H1 (cell line): ENCODE measurements at regions not wholly inside any gene's neighbourhood (a gene's known extent, or its start where the extent isn't known, plus 50 kb on each side); places are given as distances from the start of the nearest gene placed in this dataset.

ENCODE experiments used
- CTCF ChIA-PET: fragments of 300-600 bp; sonication (Branson Sonifier 250); formaldehyde crosslinking; loops from one replicate; lab custom pipeline; 2021; ENCODE audit not compliant: partially characterized antibody; lab: Charles Lee
- POLR2A ChIA-PET: fragments of 300-600 bp; sonication (Branson Sonifier 250); formaldehyde crosslinking; loops from one replicate; lab custom pipeline; 2021; ENCODE audit warnings: inconsistent platforms; ENCODE audit not compliant: partially characterized antibody; lab: Charles Lee
- DNase-seq, 2 experiments: peaks; one replicate each; pipeline versions ENCODE4 v3.0.0 to v3.0.0-alpha.2; 2010 to 2022; ENCODE audit warnings: low spot score in 2 of 2, low read depth in 1 of 2, mixed read lengths in 1 of 2
- FAIRE-seq: peaks from 2 replicates; lab custom pipeline; 2011; peaks lifted over from hg19 to GRCh38; lab: Jason Lieb, UNC
- H2AFZ ChIP-seq: 2 replicates; pipeline ENCODE4 v1.8.1; 2012; ENCODE audit warnings: low read length, inconsistent platforms
- H2AK5ac ChIP-seq: 2 replicates; pipeline ENCODE4 v1.6.1; 2013; ENCODE audit warnings: low read depth, low read length
- H2BK120ac ChIP-seq: replicated peaks from 2 replicates; pipeline ENCODE3; 2013; ENCODE audit warnings: low read depth, low read length, inconsistent platforms
- H2BK12ac ChIP-seq: 2 replicates; pipeline ENCODE4 v1.6.1; 2013; ENCODE audit warnings: low read depth, low read length
- H2BK15ac ChIP-seq: 2 replicates; pipeline ENCODE4 v1.6.1; 2013; ENCODE audit warnings: low read length
- H2BK20ac ChIP-seq: 2 replicates; pipeline ENCODE4 v1.6.1; 2013; ENCODE audit warnings: low read length
- H2BK5ac ChIP-seq: 2 replicates; pipeline ENCODE4 v1.6.1; 2013; ENCODE audit warnings: low read depth, low read length
- H3K14ac ChIP-seq: 2 replicates; pipeline ENCODE4 v1.6.1; 2013; ENCODE audit warnings: inconsistent platforms; ENCODE audit not compliant: insufficient read length
- H3K18ac ChIP-seq: 2 replicates; pipeline ENCODE4 v1.6.1; 2013; ENCODE audit warnings: low read length; ENCODE audit errors: extremely low read depth
- H3K23ac ChIP-seq: 2 replicates; pipeline ENCODE4 v1.6.1; 2013; ENCODE audit warnings: inconsistent platforms; ENCODE audit not compliant: insufficient read length
- H3K23me2 ChIP-seq: 2 replicates; pipeline ENCODE4 v1.6.1; 2013; ENCODE audit warnings: low read depth, low read length
- H3K27ac ChIP-seq: 2 replicates; pipeline ENCODE4 v1.6.1; 2011; ENCODE audit warnings: low read depth, low read length, inconsistent platforms
- H3K27me3 ChIP-seq, 4 experiments: replicated peaks in 1 of 4; 1 replicate in 1 of 4; 2 replicates in 3 of 4; pipeline versions ENCODE4 v1.6.1 to v1.8.1; 2011 to 2013; ENCODE audit warnings: low read length in 3 of 4, mild to moderate bottlenecking in 3 of 4, inconsistent platforms in 2 of 4, mixed read lengths in 2 of 4, moderate library complexity in 1 of 4; ENCODE audit not compliant: control insufficient read depth in 3 of 4, insufficient read depth in 3 of 4; ENCODE audit errors: extremely low read depth in 1 of 4
- H3K36me3 ChIP-seq, 4 experiments: 2 replicates each; pipeline versions ENCODE4 v1.6.1 to v1.8.1; 2011 to 2013; ENCODE audit warnings: mild to moderate bottlenecking in 4 of 4, low read length in 3 of 4, moderate library complexity in 2 of 4, control low read depth in 1 of 4, inconsistent platforms in 1 of 4; ENCODE audit not compliant: insufficient read depth in 4 of 4, control insufficient read depth in 2 of 4
- H3K4ac ChIP-seq: replicated peaks from 2 replicates; pipeline ENCODE3; 2013; ENCODE audit warnings: low read length, low read depth, mixed read lengths, inconsistent platforms; ENCODE audit not compliant: insufficient read length
- H3K4me1 ChIP-seq, 4 experiments: replicated peaks in 1 of 4; 1 replicate in 1 of 4; 2 replicates in 3 of 4; pipeline versions ENCODE4 v1.6.1 to v1.8.1; 2011 to 2013; ENCODE audit warnings: low read length in 3 of 4, inconsistent platforms in 2 of 4, mixed read lengths in 1 of 4; ENCODE audit not compliant: insufficient read depth in 4 of 4, control insufficient read depth in 3 of 4
- H3K4me2 ChIP-seq, 2 experiments: 2 replicates each; pipeline versions ENCODE4 v1.6.1 to v1.8.1; 2011 to 2013; ENCODE audit warnings: low read depth in 2 of 2, low read length in 2 of 2, control low read depth in 1 of 2, inconsistent platforms in 1 of 2, mild to moderate bottlenecking in 1 of 2; ENCODE audit not compliant: insufficient read depth in 1 of 2
- H3K4me3 ChIP-seq, 4 experiments: fragments of 200-600, 300-600 bp in 1 of 4; sonication (generic), shearing (Covaris generic), sonication (Bioruptor Twin) in 1 of 4; 2 replicates each; pipeline versions ENCODE4 v1.5.1 to v1.8.1; 2011 to 2016; ENCODE audit warnings: low read length in 4 of 4, low read depth in 3 of 4, control low read depth in 2 of 4, inconsistent platforms in 2 of 4, mild to moderate bottlenecking in 2 of 4, mixed read lengths in 1 of 4, moderate library complexity in 1 of 4; ENCODE audit not compliant: insufficient read depth in 2 of 4; ENCODE audit errors: extremely low read depth in 1 of 4
- H3K56ac ChIP-seq: replicated peaks from 2 replicates; pipeline ENCODE3; 2013; ENCODE audit warnings: low read depth, mild to moderate bottlenecking, mixed read lengths, low read length, inconsistent platforms; ENCODE audit not compliant: insufficient read length
- H3K79me1 ChIP-seq: 2 replicates; pipeline ENCODE4 v1.6.1; 2013; ENCODE audit warnings: low read depth, low read length, control low read depth
- H3K79me2 ChIP-seq, 2 experiments: 2 replicates each; pipeline versions ENCODE4 v1.6.1 to v1.8.1; 2012 to 2013; ENCODE audit warnings: low read length in 2 of 2, mild to moderate bottlenecking in 2 of 2, inconsistent platforms in 1 of 2; ENCODE audit not compliant: insufficient read depth in 2 of 2, control insufficient read depth in 1 of 2
- H3K9ac ChIP-seq, 4 experiments: replicated peaks in 1 of 4; 1 replicate in 1 of 4; 2 replicates in 3 of 4; pipeline versions ENCODE4 v1.6.1 to v1.8.1; 2011 to 2013; ENCODE audit warnings: low read depth in 3 of 4, low read length in 3 of 4, control low read depth in 2 of 4, mild to moderate bottlenecking in 2 of 4, moderate library complexity in 2 of 4, inconsistent platforms in 1 of 4; ENCODE audit errors: extremely low read depth in 1 of 4
- H3K9me3 ChIP-seq, 2 experiments: 2 replicates each; pipeline versions ENCODE4 v1.6.1 to v1.8.1; 2012 to 2013; ENCODE audit warnings: mild to moderate bottlenecking in 2 of 2, moderate library complexity in 2 of 2, control low read depth in 1 of 2, inconsistent platforms in 1 of 2, low read depth in 1 of 2, low read length in 1 of 2, mixed read lengths in 1 of 2; ENCODE audit not compliant: insufficient read depth in 2 of 2
- H4K20me1 ChIP-seq, 2 experiments: replicated peaks in 1 of 2; 2 replicates each; pipeline versions ENCODE3 to v1.8.1; 2011 to 2013; ENCODE audit warnings: inconsistent platforms in 2 of 2, low read length in 2 of 2, mild to moderate bottlenecking in 1 of 2; ENCODE audit not compliant: insufficient read depth in 2 of 2, control insufficient read depth in 1 of 2
- H4K5ac ChIP-seq: 2 replicates; pipeline ENCODE4 v1.6.1; 2013; ENCODE audit warnings: low read length, low read depth, mixed read lengths, inconsistent platforms; ENCODE audit not compliant: insufficient read length
- H4K8ac ChIP-seq: 2 replicates; pipeline ENCODE4 v1.8.0; 2013; ENCODE audit warnings: mild to moderate bottlenecking, moderate library complexity, low read length, inconsistent platforms; ENCODE audit not compliant: insufficient read depth; ENCODE audit errors: extremely low read depth
- H4K91ac ChIP-seq: replicated peaks from 2 replicates; pipeline ENCODE3; 2013; ENCODE audit warnings: low read length, mixed read lengths, inconsistent platforms; ENCODE audit not compliant: insufficient read length
- BACH1 ChIP-seq: IDR thresholded peaks from 2 replicates; pipeline ENCODE4 v1.6.1; 2012; ENCODE audit warnings: low read length, improper control_type of control experiment
- E2F6 ChIP-seq: IDR thresholded peaks from 2 replicates; pipeline ENCODE4 v1.6.1; 2012; ENCODE audit warnings: inconsistent platforms
- KDM4A ChIP-seq: IDR thresholded peaks from one replicate; pipeline ENCODE4 v1.7.1; 2012; ENCODE audit warnings: low read depth, mild to moderate bottlenecking, moderate library complexity, low read length, inconsistent platforms; ENCODE audit not compliant: severe bottlenecking
- MAFK ChIP-seq: IDR thresholded peaks from 2 replicates; pipeline ENCODE4 v1.6.1; 2012; ENCODE audit warnings: low read depth, mild to moderate bottlenecking, improper control_type of control experiment, low read length
- NANOG ChIP-seq: IDR thresholded peaks from 2 replicates; pipeline ENCODE4 v1.6.1; 2011; ENCODE audit warnings: low read length, low read depth, mild to moderate bottlenecking, inconsistent platforms; ENCODE audit not compliant: insufficient read depth, poor library complexity, severe bottlenecking
- POLR2AphosphoS5 ChIP-seq: IDR thresholded peaks from 2 replicates; pipeline ENCODE4 v1.6.1; 2011; ENCODE audit warnings: low read depth, low read length
- RBBP5 ChIP-seq: IDR thresholded peaks from 2 replicates; pipeline ENCODE4 v1.7.1; 2012; ENCODE audit warnings: low read depth, mild to moderate bottlenecking, inconsistent platforms, low read length, moderate library complexity, borderline replicate concordance
- RXRA ChIP-seq: IDR thresholded peaks from 2 replicates; pipeline ENCODE4 v1.6.1; 2011; ENCODE audit warnings: low read depth, mild to moderate bottlenecking, low read length, moderate library complexity; ENCODE audit not compliant: insufficient read depth
- SAP30 ChIP-seq: fragments of 300-600 bp; sonication (generic); IDR thresholded peaks from 2 replicates; pipeline ENCODE4 v1.7.1; 2012; ENCODE audit warnings: low read length, moderate library complexity, mild to moderate bottlenecking, inconsistent platforms; ENCODE audit not compliant: insufficient read depth, insufficient replicate concordance
- SIN3A ChIP-seq, 2 experiments: IDR thresholded peaks in 1 of 2; conservative IDR thresholded peaks in 1 of 2; 2 replicates each; pipeline ENCODE4 v1.6.1; 2011 to 2012; ENCODE audit warnings: low read length in 2 of 2, improper control_type of control experiment in 1 of 2, low read depth in 1 of 2, mild to moderate bottlenecking in 1 of 2
- SIX5 ChIP-seq: IDR thresholded peaks from 2 replicates; pipeline ENCODE4 v1.6.1; 2011; ENCODE audit warnings: mild to moderate bottlenecking, low read depth, low read length
- TAF1 ChIP-seq: IDR thresholded peaks from 2 replicates; pipeline ENCODE4 v1.6.1; 2011; ENCODE audit warnings: mild to moderate bottlenecking, low read depth, low read length
- TAF7 ChIP-seq: optimal IDR thresholded peaks from 2 replicates; pipeline ENCODE3; 2011; ENCODE audit warnings: low read depth, mild to moderate bottlenecking, inconsistent platforms, low read length, moderate library complexity, borderline replicate concordance
- TBP ChIP-seq: IDR thresholded peaks from 2 replicates; pipeline ENCODE4 v1.6.1; 2011; ENCODE audit warnings: low read depth, low read length, improper control_type of control experiment
- TEAD4 ChIP-seq: IDR thresholded peaks from 2 replicates; pipeline ENCODE4 v1.6.1; 2012; ENCODE audit warnings: low read depth, low read length, inconsistent platforms, mixed read lengths
- WGBS, 2 experiments: shearing (Covaris generic) in 1 of 2; methylation state at CpG; one replicate each; pipeline versions ENCODE4 v1.1.6 to v1.1.7; 2013 to 2015; ENCODE audit warnings: low lambda C conversion rate in 2 of 2, mixed read lengths in 2 of 2, inconsistent platforms in 1 of 2, low coverage in 1 of 2, missing lambda C conversion rate in 1 of 2; ENCODE audit not compliant: insufficient replicate concordance in 2 of 2, insufficient coverage in 1 of 2, insufficient read length in 1 of 2; ENCODE audit errors: extremely low coverage in 1 of 2, missing lambda C conversion rate in 1 of 2; 5-methylcytosine and 5-hydroxymethylcytosine counted together

DNA sequence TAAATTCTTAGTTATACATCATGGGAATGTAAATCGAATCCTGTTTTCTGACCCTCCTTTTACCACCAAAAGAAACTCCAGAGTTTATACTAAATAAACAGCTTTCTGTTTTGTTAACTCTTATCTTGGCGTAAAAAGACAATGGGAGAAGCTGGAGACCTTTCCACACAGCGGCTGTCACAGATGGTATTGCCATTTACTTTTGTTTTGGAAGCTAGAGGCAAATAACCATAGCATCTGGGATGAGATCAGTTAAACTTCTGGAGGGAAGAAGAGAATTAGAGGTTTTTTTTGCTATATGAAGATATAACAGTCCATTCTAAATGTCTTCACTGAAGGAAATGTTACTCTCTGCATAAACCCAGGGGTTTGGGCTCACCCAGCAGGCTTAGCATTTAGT is 258.9 kb downstream of the REEP3 start:
- DNase-seq (no peak), FAIRE-seq (no peak)
- no peak overlapping the region for H2AFZ ChIP-seq
- no peak overlapping the region for H3K14ac ChIP-seq
- no peaks in the 10 kb centered on the region for H3K79me2 ChIP-seq
- no peaks in the 10 kb centered on the region for H3K4me1 ChIP-seq
- H4K91ac ChIP-seq: no peak overlapping the region
- no peak overlapping the region for H3K56ac ChIP-seq
- no peaks in the 10 kb centered on the region for H3K79me1 ChIP-seq
- 86% methylated on average over 3 of the region's 3 CpGs; no CpG with 5 or more reads in 1 of the 2 experiments for WGBS, 2 experiments
- no peaks in the 10 kb centered on the region for H4K20me1 ChIP-seq
- H2BK20ac ChIP-seq: no peak overlapping the region
- no peak overlapping the region for H3K4me2 ChIP-seq
- H3K27me3 ChIP-seq: no peaks in the 10 kb centered on the region
- H3K18ac ChIP-seq: no peak overlapping the region
- no peak overlapping the region for H3K23ac ChIP-seq
- H3K9me3 ChIP-seq: 0 out of 4 replicates have a peak, but pooled peaks cover 0 to 4% of the 10 kb centered on the region in 2 experiments
- ChIA-PET POLR2A (no interaction called here), CTCF (no interaction called here)
- no peak overlapping the region for H2BK15ac ChIP-seq
- no peak overlapping the region for H3K27ac ChIP-seq
- no peak overlapping the region for H4K5ac ChIP-seq
- H4K8ac ChIP-seq: no peak overlapping the region
- no peak overlapping the region for H2BK5ac ChIP-seq
- H3K9ac ChIP-seq: no peak overlapping the region
- H2BK120ac ChIP-seq: no peak overlapping the region
- no peak overlapping the region for H2AK5ac ChIP-seq
- no peak overlapping the region for H2BK12ac ChIP-seq
- H3K4me3 ChIP-seq: no peak overlapping the region
- H3K4ac ChIP-seq: no peak overlapping the region
- H3K36me3 ChIP-seq: no peaks in the 10 kb centered on the region
- H3K23me2 ChIP-seq: no peaks in the 10 kb centered on the region
- no peak for TF ChIP-seq TEAD4
- TF ChIP-seq TAF1: no peak
- no peak for TF ChIP-seq TBP
- TF ChIP-seq BACH1: no peak
- no peak for TF ChIP-seq SIN3A (conservative IDR thresholded peaks at IDR 0.05 in 1 of 2, IDR thresholded peaks at IDR 0.05 in 1 of 2; ENCODE audit: low read depth in 1 of 2, low read length in 2 of 2)
- no peak for TF ChIP-seq E2F6
- no peak for TF ChIP-seq SIX5
- no peak for TF ChIP-seq SAP30
- no peak for TF ChIP-seq MAFK
- no peak for TF ChIP-seq KDM4A
- TF ChIP-seq TAF7: no peak
- no peak for TF ChIP-seq RBBP5
- no peak for TF ChIP-seq NANOG
- no peak for TF ChIP-seq RXRA
- TF ChIP-seq POLR2AphosphoS5: no peak
